NCI-H345 treated with DMSO at 0.1 percent for 48 hours (cell line): ENCODE measurements at regions not wholly inside any gene's neighbourhood (a gene's known extent, or its start where the extent isn't known, plus 50 kb on each side); places are given as distances from the start of the nearest gene placed in this dataset.

Experiments
- DNase-seq: peaks from one replicate; lab custom pipeline; 2025; ENCODE audit not compliant: unreplicated experiment; lab: John Stamatoyannopoulos, UW

DNA sequence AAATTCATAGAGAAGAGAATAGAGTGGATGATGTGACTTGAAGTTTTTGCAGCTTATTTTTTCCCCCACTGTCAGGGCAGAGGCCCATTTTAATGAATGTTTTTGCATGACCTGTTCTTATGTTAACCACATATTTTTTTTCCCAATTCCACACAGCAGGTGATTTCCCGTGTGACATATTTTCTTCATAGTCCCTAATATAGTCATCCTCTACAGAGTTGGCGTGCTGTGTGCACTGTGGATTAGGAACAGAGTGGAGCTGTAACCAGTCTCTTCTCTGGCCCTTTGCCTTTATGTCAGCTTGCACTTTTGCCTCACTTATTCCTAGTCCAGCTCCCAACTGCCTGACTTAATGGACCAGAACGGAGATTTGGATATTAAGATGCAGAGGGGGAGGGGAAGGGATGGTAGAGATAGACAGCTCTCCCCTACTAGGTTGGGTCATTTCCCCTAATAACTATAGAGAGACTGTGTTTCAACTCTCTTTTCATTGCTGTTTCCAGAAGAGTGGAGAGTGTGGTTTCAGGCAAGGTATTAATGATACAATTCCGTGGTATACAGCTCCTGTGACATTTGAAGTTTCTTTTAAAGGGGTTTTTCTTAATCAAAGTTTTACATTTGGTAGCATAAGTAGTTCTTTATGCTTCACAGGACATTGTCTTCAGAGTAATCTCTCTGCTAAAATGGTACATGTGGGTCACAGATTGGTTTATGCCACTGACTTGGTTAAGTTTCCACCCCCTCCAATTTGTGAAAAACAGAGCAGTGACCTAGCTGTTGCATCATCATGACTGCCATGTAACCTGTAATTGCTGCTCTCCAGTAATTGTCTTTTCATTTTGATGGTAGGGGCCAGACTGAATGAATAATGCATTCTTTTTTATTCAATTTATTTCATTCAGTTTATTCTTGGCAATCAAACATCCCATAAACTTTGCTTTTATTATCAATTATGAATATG, 161.3 kb downstream of the HAUS1 start:
- DNase-seq, result no peak

DNA sequence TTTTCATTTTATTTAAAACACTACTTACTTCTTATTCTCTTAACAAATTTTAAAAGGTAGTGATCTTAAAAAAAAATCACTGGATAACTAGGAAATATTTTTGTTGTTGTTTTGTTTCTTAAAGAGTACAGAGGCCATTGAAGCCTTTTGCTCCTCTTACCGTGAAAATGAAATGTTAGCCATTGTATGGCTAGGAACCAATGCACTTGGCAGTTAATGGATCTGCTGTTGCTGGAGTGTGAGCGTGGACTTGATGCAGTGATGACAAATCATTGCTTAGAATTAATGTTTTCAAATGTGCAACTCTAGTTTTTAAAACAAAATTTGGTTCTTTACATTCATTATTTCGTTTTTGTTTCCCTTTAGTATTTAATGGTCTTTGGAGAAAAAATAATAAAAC, 162.3 kb downstream of the HAUS1 start:
- DNase-seq, result no peak

DNA sequence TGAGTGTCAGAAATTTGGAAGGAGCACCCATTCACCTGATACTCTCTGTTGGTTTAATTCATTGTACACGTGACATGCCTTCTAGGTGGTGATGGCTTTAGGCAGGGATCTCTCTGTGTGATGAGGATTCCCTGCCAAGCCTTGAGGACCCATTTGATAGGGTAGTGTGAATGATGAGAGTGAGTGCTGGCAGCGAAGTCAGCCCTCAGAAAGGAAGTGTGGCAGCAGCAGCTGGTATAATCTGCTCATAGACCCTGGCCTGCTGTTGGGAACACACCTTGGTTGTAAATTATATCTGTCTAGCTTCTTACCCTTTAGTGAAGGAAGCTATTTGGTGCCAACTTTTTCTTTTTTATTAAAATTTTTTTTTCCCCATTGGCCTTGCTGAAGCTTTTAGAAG, 164.5 kb downstream of the HAUS1 start:
- DNase-seq, result no peak

DNA sequence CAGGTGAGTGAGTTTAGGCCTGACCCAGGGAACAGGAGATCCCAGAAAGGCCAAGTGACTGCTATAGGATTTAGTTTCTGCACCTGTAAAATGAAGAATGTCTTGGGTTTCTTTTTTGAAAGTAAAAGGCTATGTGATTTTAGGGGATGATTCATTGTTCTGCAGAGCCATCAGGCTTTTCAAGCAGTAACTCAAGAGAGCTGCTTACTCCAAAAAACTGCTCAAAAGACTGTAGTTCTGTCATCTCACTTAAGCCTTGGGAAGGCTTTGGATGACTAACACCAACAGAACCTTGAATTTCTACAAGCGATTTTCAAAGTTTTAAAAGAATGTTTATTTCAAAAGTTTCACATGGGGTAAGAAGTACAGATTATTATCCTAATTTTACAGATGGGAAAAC, 165.1 kb downstream of the HAUS1 start:
- DNase-seq, result no peak

DNA sequence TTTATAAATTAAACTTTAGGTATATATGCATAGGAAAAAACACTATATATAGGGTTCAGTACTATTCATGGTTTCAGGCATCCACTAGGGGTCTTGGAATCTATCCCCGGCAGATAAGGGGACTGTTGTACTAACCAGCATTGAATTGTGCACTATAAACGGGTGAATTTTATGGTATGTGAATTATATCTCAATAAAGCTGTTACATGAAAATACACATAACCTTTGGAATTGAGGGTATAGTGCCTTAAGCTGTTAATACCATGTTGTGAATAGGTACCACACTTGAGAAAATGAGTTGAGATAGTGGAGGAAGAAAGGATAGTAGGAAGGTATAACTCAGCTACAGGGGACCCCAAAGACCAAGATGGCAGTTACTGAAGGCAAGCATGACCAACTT, 167.3 kb downstream of the HAUS1 start:
- DNase-seq, result no peak

DNA sequence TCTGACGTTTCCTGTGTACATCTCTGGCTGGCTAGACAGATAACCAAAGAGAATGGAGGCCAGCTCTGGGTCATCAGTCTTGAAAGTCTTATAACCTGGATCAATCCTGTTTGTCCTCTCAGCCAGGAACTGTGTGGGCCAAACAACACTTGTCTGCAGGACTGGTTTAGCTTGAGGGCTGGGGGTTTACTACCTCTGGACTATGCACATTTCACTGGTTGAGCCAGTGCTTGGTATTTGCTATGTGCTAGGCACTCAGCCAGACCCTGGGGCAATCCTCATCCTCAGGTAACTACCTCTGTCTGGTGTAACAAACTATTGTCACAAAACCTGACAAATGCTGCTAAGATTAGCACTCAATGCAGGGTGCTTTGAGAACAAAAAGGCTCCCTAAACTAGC, 169.7 kb downstream of the HAUS1 start:
- no peak for DNase-seq

DNA sequence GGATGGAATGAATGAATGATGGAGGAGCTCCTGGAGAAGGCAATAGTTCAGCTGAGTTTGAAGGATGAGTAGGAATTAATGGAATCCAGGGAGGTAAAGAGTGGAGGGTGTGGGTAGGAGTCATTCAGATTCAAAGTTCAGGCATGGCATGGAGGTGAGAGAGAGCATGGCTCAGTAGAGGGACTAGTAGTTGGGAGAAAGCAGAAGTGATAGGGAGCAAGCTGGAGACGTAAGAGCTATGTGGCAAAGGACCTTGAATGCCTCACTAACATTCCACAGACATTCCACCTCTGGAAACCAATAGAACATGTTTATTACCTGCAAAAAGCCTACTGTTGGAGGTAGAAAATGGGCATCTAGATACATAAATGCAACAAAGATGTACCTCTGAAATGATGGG, 170.1 kb downstream of the HAUS1 start:
- DNase-seq, result no peak

DNA sequence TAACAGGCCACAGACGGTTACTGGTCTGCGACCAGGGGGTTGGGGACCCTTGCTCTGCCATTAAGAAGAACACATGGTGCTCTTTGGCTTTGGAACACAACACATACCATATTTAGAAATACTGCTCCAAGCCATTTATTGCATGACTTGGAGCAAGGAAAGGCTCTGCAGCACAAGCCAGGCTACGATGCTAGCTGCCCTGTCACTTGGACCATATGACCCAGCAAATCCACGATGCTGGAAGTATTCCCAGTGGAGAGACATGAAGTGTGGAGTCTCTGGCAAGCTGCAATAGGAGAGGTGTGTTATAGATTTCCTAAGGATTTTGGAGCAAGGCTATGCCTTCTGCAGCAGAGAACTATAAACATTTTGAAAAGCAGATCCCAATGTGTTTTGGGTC, 171.2 kb downstream of the HAUS1 start:
- DNase-seq, result no peak

DNA sequence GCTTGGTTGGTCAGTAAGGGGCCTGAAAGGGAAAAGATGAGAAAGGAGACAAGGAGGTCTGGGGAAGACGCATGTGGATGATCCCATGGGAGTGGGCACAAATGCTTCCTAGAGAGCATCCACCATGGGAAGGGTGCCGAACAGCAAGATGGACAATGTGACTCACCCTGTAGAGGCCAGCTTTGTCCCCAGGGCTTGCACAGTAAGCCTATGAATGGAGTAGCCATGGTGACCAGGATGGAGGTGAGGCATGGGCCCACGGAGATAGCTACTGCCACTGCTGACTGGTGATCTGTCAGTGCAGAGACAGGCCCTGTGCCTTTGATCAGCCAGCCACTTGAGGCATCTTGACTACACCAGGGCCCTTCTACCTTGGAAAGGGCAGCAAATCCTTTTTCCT, 172.6 kb downstream of the HAUS1 start:
- DNase-seq, result no peak

DNA sequence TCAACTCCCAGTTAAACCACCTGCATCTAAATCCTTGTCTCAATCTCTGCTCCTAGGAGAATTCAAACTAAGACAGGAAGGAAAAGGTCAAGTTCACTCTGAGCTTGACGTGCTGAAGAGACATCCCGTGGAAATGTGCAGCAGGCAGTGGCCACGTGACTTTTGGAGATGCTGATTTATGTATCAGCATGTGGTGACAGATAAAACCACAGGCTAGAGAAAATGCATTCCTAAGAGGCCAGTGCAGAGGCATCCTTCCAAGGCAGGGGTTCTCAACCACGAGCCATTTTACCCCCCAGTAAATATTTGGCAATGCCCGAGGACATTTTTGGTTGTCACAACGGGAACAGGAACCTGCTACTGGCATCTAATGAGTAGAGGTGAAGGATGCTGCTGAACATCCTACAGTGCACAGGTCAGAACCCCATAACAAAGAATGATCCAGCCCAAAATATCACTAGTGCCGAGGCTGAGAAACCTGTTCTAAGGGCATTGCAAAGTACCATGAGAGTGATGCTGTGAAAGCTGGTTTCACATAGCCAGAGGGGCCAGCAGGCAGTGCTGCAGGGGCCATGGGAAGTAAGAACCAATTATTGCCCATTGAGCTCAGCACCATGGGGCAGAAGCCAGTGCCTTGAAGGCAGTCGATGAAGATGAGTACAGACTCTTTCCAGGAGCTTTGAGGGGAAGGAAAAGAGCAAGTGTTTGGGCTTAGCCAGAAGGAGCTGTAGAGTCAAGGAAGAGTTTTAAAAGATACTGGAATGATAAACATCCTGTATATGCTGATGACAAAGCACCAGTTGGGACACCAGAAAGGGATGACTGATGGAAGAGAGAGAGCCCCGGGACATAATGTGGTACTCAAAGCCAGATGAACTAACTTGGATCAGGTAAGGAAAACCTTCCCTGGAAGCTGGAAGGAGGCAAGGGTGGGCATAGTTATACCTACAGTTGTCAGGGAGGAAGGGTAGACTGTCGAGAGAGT, 174.6 kb downstream of the HAUS1 start:
- no peak for DNase-seq

DNA sequence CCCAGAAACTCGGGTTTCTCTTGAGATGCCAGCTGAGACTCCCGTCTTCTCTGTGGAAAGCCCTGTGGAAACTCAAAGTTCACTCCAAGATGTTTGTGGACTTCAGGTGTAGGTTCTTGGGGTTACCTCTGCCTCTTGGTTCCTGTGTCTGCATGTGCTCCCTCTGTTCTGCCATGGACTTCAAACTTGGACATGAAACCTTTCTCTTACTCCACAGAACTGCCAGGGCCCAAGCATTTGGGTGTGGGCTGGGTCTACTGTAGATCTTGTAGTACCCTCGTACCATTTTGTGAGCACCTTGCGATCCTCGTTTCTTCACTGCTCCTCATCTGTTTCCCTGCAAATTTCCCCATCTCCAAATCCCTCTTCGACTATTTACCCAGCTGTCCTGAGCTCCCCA, 175.5 kb downstream of the HAUS1 start:
- no peak for DNase-seq

DNA sequence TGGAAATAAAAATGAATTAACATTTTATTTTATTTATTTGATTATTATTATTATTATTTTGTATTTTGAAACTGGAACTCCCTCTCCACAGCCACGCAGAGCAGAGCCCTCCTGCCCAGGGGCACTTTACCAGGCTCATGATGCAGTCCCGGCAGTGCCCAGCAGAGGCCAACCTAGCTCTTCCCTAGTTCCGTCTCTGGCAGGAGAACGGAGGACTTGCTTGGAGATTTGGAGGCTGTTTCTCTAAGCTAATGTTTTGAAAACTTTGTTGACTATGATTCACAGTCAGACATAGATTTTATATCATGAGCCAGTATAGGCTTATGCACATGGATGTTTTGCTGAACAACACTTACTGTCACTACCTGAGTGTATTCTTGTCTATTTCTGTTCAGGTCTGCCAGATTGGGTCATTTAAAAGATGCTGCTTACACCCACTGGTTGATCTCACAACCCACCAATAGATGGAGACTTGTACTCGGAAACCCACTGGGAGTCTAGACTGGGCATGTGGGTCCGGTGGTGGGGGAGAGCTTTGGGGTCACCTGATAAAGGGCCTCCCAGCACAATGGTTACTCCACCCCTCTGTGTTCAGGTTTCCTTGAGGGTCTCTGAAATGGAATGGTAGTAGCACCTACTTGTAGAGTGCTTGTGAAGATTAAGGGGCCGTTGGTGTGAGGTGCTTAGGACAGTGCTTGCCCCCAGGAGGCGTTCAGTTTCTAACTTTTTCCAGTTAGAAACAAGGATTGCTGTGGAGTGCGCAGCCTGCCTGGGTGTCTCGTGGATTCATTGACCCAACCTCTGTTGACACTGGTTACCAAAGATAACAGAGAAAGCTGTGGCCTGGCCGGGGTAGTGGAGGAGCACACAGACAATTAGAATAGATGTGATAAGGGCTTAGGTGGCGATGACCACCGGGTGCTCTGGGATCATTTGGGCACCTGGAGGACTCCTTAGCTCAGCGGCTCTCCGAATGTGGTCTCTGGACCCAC, 177.3 kb downstream of the HAUS1 start:
- DNase-seq, result peak; percentile 72

DNA sequence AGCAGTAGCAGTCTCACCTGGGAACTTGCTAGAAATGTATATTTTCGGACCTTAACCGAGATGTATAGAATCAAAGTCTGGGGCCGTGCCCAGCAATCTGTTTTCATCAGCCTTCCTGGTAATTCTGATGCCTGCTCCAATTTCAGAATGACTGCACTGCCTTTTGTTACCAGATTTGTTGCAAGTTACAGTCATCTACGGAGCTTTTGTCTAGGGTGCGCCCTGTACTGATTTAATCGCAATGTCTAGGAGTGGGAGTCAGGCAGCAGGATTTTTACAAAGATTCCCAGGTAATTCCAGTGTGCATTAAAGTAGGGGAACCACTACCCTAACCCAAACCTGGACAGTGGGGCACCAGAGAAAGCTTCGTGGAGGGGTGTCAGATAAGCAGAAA, 178.0 kb downstream of the HAUS1 start:
- DNase-seq, result no peak

DNA sequence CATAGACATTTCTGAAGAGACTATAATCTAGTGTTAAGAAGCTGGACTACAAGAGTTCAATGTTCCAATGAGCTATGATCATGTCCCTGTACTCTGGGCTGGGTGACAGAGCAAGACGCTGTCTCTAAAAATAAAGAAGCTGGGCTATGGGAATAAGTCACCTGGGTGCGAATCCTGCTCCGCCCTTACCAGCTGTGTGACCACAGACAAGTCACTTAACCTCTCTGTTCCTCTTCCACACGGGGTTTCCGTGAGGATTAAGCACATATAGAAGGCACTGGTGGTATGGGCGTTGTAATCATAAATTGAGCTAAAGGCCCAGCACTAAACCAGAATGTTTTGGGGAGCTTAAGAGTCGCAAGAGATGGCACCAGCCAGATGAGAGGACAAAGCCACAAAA, 178.5 kb downstream of the HAUS1 start:
- no peak for DNase-seq

DNA sequence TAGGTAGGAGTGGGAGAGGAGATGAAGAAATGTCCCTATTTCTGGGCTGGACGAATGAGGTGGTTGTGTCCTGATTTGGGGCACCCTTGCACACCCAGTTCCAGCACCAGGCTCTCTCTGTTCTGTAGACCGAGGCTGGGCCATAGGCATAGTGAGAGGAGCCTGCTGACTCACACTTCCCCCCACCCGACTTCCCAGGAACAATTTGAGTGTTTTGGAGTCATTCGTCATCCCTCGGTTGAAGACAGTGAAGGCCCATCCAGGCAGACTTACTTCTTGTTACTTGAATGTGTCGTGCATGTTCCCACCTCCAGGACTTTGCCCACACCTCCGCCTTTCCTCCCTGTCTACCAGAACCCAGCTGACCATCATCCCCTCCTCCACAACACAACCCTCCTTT, 179.1 kb downstream of the HAUS1 start:
- DNase-seq, result no peak

DNA sequence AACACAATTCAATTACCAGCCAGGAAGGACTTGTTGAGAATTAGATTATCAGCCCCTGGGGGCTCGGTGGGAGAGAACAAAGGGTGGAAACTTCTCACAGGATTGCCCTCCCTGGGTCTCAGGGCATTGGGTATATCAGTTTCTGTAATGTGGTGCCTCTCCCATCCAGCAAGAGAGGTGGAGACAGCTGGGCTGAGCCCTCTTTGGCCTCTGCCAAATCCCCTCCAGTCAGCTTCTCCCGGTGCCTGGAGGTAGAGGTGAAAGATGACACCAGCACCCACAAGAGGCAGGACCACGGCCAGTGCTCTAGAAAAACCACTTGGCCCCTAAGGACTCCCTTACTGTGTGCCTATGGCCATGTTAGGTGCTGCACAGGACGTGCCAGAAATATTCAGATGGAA, 179.7 kb downstream of the HAUS1 start:
- DNase-seq, result no peak

DNA sequence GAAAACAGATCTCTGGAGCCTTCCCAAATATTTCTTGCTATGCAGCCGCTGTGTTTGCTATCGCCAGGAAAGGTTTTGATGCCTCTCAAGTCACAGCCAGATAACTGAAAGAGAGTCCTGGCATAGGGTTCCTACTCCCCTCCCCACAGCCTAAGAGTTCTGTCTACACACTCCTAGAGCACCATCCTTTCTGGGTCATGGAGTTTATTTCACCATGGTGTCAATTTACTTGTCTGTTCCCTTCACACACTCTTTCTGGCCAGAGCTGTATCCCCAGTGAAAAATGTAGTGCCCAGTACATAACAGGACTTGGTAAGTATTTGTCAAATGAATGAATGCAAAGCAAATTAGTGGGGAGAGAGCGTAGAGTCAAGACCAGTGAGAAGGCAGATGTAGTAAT, 185.3 kb downstream of the HAUS1 start:
- no peak for DNase-seq

DNA sequence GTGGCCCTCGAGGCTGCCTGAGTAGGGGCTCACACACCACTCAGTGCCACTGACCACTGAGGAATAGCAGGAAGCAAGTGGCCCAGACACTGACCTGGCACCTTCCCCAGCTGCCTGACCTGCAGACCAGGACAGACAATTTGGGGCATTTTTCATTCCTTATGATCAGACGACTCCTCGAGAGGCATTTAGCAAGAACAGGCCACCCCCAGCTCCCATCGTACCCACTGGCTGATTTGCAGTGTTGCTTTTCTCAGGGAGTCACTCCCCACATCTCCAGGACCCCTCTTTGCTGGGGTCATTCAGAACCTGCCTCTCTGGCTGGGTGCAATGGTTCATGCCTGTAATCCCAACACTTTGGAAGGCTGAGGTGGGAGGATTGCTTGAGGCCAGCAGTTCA, 185.7 kb downstream of the HAUS1 start:
- DNase-seq, result no peak

DNA sequence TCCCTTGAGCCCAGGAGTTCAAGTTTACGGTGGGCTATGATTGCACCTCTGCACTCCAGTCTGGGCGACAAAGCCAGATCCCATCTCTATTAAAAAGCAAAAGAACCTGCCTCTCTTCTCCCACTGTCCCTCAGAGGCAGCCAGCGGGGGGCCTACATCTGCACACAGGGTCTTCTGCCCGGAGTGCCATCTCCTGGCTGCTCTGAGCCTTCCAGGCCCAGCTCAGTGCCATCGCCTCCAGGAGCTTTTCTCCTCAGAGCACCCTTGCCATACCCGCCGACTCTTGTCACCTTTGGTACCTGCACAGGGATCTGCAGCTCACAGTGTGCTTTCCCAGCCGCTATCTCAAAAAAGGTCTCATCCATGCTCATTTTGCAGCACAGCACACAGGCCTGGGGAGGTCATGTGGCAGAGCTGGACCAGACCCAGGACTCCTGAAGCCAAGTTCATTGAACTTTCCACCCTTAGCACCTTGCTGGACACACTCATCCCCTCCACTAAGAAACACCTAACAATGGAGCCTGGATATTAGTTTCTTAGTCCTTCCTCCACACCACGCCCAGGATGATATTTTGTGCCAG, 186.3 kb downstream of the HAUS1 start:
- no peak for DNase-seq

DNA sequence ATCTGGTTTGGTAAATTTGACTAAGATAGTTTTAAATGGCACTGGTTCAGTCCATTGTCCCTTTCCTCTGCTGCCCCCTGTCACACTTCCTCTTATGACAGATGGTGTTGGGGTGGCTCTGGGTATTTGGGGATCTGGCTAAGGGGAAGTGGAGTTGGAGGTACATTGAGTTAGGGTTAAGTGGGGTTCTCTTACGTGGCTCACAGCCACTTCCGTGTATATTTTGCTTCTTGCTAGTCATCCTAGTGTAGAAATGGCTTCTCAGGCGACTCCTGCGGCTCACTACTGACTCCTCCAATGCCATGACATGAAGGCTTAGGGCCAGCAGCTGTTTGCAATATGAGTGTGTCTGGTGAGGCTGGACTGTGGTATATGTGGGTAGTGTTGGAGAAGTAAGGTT, 187.0 kb downstream of the HAUS1 start:
- no peak for DNase-seq
